HG03108 (cell line): ENCODE measurements at regions not wholly inside any gene's neighbourhood (a gene's known extent, or its start where the extent isn't known, plus 50 kb on each side); places are given as distances from the start of the nearest gene placed in this dataset.

Experiments used
- ATAC-seq: cut with Tn5 transposase; IDR thresholded peaks from one replicate; pipeline ENCODE4 v1.9.1; 2021; ENCODE audit warnings: moderate library complexity; ENCODE audit not compliant: unreplicated experiment

- no peak for ATAC-seq
Measured at GRCh38 chr13:111533900-111534683, 213.7 kb downstream of the TEX29 start.

- no peak for ATAC-seq
Measured at GRCh38 chr13:111534751-111535522, 214.5 kb downstream of the TEX29 start.

GRCh38 chr13:111535523-111535811 is 215.0 kb downstream of the TEX29 start:
- ATAC-seq, result no peak

- ATAC-seq, result no peak
Measured at GRCh38 chr13:111536075-111536642, 215.7 kb downstream of the TEX29 start.

DNA sequence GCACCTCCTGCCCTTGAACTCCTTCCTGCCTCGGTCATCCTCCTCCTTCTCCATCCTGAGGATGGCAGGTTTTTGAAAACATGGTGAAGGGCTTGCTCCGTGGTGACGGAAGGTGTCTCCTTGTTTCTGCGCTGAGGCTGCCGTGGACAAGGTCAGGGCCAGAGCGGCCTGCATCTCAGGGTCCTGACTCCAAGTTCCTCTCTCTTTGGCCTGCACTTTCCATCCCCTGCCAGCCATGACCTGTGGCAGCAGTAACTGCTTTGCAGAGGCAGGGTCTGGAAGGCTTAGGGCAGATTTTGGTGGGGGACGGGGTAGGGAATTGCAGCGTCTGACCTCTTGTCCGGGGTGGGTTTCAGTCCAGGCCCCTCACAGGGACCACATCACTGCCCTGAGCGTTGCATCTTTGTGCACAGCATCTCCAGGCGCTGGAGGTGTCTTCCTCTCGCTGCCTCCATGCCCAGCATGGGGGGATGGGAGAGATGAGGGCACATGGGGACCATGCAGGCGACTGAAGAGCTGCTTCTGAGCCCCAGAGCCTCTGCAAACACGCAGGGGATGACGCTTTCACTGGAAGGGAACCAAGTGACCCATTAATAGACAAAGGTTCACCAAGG is 216.8 kb downstream of the TEX29 start:
- no peak for ATAC-seq

DNA sequence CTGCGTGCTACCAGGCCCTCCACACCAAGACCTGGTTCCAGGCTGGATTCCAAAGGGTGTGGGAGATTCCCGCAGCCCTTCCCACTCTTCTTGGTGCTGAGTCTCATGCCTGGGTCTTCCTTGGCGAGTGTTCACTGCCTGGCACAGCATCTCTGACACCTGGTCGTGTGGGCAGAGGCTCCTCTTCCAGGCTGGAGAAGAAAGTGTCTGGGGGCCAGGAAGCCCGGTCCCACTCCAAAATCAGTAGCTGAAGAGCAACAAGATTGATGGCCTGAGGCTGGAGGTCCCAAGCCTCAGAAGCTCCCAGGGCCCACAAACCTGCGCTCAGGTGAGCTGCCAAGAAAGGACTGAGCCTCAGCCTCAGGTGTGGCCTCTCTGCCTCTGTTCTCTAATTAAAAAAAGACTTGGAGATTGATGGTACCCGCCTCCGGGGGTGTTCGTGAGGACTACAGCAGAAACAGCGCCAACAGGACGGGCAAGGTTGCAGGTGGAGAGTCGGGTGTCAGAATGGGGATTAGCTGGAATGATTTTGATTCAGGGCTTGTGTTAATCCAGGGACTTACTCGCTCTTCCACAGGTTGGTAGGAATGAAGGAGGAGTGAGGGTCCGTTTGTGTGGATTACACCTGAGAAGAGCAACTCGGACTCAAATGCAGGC is 217.5 kb downstream of the TEX29 start:
- ATAC-seq, result no peak

DNA sequence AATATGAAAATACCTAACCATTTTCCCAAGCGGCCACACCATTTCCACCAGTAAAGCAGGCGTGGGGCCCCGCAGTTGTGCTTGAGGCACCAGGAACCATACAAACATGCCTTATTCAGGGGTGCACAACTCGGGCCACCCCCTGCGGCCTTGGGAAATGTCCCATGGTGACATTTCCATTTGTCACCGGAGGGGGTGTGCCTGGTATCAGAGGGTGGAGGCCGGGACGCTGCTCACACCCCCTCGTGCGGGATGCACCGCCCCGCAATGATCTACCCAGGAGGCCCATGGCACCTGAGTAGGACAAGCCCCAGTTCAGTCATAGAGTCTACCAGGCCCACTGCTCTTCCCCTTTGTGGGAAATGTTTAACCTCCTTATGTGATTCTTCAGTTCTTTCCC is 218.8 kb downstream of the TEX29 start:
- no peak for ATAC-seq

DNA sequence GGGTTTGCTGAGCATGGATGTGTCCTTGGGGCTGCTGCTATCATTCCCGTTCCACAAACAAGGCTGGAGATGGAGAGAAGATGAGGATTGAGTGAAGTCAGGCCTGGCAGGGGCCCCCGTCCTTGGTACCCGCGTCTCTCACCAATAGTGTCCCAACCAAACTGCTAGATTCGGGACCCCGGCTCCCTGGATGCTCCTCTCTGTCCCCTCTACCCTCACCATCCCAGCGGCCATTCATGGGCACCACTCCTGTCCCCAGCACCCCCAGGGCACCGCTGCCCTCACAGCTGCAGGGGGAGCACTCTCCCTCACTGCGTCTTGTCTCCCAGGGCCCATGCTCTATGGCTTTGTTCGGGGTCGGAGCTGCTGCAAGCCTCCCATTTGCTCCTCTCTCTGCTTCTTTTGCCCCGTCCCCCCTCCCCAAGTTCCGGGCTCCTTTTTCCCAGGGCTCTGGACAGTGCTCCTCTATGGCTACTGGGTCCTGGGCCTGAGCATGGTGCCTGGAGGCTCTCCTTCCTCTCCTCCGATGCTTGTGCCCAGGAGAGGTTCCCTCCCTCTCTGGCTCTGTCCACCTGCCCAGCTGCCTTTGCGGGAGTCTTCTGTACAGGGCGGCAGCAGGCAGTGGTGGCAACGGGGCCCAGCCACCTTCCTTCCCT is 219.5 kb downstream of the TEX29 start:
- ATAC-seq, result no peak

GRCh38 chr13:111540486-111540885 is 220.0 kb downstream of the TEX29 start:
- ATAC-seq, result no peak

GRCh38 chr13:111541345-111541744 is 220.9 kb downstream of the TEX29 start:
- ATAC-seq, result no peak

DNA sequence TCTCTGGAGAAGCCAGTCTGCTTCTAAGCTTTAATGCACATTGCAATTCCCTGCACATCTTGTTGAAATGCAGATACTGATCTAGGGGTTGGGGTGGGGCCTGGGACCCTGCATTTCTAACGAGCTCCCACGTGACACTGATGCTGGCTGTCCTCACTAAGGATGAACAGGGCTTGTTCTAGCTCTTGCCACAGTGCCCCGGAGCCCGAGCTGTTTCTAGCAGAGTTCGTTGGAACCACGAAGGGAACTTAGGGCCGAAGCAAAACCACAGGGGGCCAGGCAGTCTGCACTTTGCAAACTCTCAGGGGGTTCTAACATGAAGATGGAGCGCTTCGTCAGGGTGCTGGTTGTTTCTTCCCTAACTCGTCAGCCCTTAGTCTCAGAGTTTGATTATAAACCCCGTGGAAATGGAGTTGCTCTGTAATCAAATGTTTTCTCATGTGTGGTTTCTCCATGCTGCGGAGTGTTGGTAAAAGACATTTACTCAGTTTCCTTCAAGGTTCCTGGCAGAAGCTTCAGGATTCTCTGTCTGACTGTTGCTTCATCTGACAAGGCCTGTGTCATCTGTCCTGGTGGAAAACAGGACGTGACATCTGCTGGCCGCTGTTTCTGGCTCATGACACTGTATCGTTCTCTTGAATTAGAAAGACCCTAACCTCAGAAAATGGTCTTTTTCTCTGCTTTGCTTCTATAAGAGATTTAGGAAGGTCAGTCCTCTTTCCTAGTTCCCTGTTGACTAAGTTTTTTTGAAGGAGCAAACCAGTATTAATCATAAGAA is 221.5 kb downstream of the TEX29 start:
- no peak for ATAC-seq

DNA sequence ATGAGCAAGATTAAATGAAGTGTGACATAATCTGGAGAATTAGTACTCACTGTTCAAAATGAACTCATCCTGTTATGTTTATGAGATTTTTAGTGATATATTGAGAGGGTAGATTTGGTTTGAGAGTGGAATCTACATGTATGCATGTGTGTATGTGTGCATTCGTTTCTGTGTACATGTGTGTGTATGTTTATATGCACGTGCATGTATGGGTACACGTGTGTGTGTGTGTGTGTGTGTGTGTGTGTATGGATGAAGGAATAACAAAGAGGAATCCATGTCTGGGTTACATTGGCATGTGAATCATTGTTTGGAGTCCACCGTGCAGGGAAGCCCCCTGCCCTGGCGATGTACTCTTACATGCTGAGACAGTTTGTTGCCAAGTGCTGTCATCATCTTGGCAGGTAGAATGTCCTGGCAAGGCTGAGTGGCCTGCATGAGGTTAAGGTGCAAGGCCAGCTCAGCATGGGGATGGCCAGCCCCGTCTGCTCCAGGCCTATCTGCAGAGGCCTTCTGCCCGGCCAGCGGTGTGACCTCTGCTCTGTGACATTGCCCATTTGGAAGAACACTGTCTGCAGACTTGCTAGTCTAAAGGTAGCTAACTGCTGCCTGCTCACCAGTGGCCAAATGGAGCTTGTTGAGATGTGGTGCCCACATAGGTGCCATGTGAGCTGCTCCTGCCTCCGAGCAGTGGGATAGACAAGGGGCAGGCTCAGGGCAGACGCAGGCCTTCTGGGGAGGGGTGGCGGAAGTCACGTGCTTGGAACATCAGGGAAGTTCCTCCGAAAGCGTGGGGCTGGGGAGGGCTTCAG is 222.3 kb downstream of the TEX29 start:
- ATAC-seq, result no peak

- ATAC-seq, result no peak
Measured at GRCh38 chr13:111546921-111547675, 226.7 kb downstream of the TEX29 start.

- ATAC-seq, result no peak
Measured at GRCh38 chr13:111547726-111548273, 227.4 kb downstream of the TEX29 start.

DNA sequence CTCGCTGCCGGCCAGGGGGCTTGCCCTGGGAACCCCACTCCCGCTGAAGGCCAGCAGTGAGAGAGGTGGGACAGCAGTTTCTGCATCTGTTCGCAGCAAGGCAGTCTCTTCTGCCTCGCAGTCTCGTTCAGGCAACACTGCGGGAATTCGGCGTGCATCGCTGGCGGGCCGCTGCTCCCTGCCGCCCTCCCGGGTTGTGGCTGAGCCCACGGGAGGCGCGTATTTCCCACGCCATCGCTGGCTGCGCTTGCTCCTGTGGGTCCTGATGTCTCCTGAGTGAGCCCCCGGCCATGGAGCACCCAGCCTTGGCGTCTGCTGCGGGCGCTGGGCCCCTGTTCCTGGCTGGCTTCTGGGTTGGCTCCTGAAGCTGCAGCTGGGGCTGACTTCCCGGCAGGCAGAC is 227.9 kb downstream of the TEX29 start:
- no peak for ATAC-seq

- no peak for ATAC-seq
Measured at GRCh38 chr13:111548805-111549204, 228.4 kb downstream of the TEX29 start.

GRCh38 chr13:111549464-111549863 is 229.0 kb downstream of the TEX29 start:
- ATAC-seq, result no peak

- ATAC-seq, result no peak
Measured at GRCh38 chr13:111550062-111550461, 229.6 kb downstream of the TEX29 start.
